K562 (cell line): ENCODE measurements at regions not wholly inside any gene's neighbourhood (a gene's known extent, or its start where the extent isn't known, plus 50 kb on each side); places are given as distances from the start of the nearest gene placed in this dataset.

Experiments used
- ATAC-seq: fragments of 200-7000 bp; cut with Tn5 transposase; 3 replicates; pipeline ENCODE4 v1.9.1; 2020; ENCODE audit warnings: moderate library complexity
- BruUV-seq: library from RNA; stranded (reverse); fragments of 400-500 nt; replicated peaks from 2 replicates; lab custom pipeline; 2021; lab: Mats Ljungman, UMichigan
- CTCF ChIA-PET: fragments of 300-600 bp; formaldehyde crosslinking; extraction: SDS; loops from one replicate; lab custom pipeline; 2021; ENCODE audit warnings: low intra/inter-chr PET ratio; lab: Yijun Ruan, JAX
- POLR2A ChIA-PET: fragments of 300-600, 350-650 bp; sonication (Branson Sonifier 250); formaldehyde crosslinking; extraction: SDS; loops from one replicate; lab custom pipeline; 2021; ENCODE audit warnings: antibody characterized with exemption, inconsistent platforms; lab: Yijun Ruan, JAX
- DNase-seq, 4 experiments: peaks; one replicate each; pipeline versions ENCODE4 v3.0.0 to v3.0.0-alpha.2; 2011 to 2018; ENCODE audit warnings: low spot score in 3 of 4, mixed read lengths in 3 of 4; ENCODE audit errors: extremely low read depth in 1 of 4
- FAIRE-seq: peaks from 2 replicates; lab custom pipeline; 2011; peaks lifted over from hg19 to GRCh38; lab: Jason Lieb, UNC
- H2AFZ ChIP-seq: 2 replicates; pipeline ENCODE4 v1.6.0; 2011; ENCODE audit warnings: low read depth, low read length, control low read depth, inconsistent platforms
- H3K27ac ChIP-seq: fragments of 200-600 bp; 3 replicates; pipeline ENCODE4 v1.8.0; 2011; ENCODE audit warnings: low read depth, mild to moderate bottlenecking, control low read depth, inconsistent platforms, low read length, moderate library complexity, mixed read lengths; ENCODE audit errors: extremely low read depth
- H3K27me3 ChIP-seq, 2 experiments: fragments of 300-600 bp in 1 of 2; 2 replicates in 1 of 2; 3 replicates in 1 of 2; pipeline versions ENCODE4 v1.6.0 to v1.8.0; 2011; ENCODE audit warnings: inconsistent platforms in 2 of 2, low read length in 2 of 2, mild to moderate bottlenecking in 1 of 2, mixed read lengths in 1 of 2, moderate library complexity in 1 of 2; ENCODE audit not compliant: control insufficient read depth in 2 of 2, insufficient read depth in 2 of 2
- H3K36me3 ChIP-seq: fragments of 300-600 bp; 3 replicates; pipeline ENCODE4 v1.8.0; 2011; ENCODE audit warnings: mild to moderate bottlenecking, low read length, inconsistent platforms; ENCODE audit not compliant: control insufficient read depth, insufficient read depth
- H3K4me1 ChIP-seq, 2 experiments: fragments of 200-600 bp in 1 of 2; replicated peaks in 1 of 2; 2 replicates in 1 of 2; 3 replicates in 1 of 2; pipeline versions ENCODE4 v1.5.1 to v1.8.0; 2011; ENCODE audit warnings: inconsistent platforms in 2 of 2, low read length in 2 of 2, mild to moderate bottlenecking in 1 of 2, mixed read lengths in 1 of 2, moderate library complexity in 1 of 2; ENCODE audit not compliant: control insufficient read depth in 2 of 2, insufficient read depth in 2 of 2
- H3K4me2 ChIP-seq: 2 replicates; pipeline ENCODE4 v1.6.1; 2011; ENCODE audit warnings: low read length, control low read depth, inconsistent platforms, mixed read lengths; ENCODE audit not compliant: insufficient read depth
- H3K4me3 ChIP-seq: fragments of 200-600 bp; sonication (generic), shearing (Covaris generic); 2 replicates; pipeline ENCODE4 v1.5.1; 2016; ENCODE audit warnings: control low read depth, inconsistent platforms
- H3K79me2 ChIP-seq: fragments of 200-600 bp; 3 replicates; pipeline ENCODE4 v1.8.0; 2011; ENCODE audit warnings: low read length, inconsistent platforms; ENCODE audit not compliant: control insufficient read depth, insufficient read depth
- H3K9ac ChIP-seq, 2 experiments: 2 replicates each; pipeline versions ENCODE4 v1.6.0 to v1.6.1; 2011; ENCODE audit warnings: low read depth in 2 of 2, low read length in 2 of 2, control low read depth in 1 of 2, inconsistent platforms in 1 of 2, mild to moderate bottlenecking in 1 of 2, mixed read lengths in 1 of 2; ENCODE audit not compliant: insufficient read depth in 1 of 2
- H3K9me1 ChIP-seq: one replicate; pipeline ENCODE4 v1.6.0; 2011; ENCODE audit warnings: inconsistent platforms, mild to moderate bottlenecking, low read length, moderate library complexity; ENCODE audit not compliant: control insufficient read depth, insufficient read depth
- H3K9me3 ChIP-seq: replicated peaks from 2 replicates; pipeline ENCODE4 v1.5.1; 2011; ENCODE audit warnings: low read depth, low read length, inconsistent platforms; ENCODE audit not compliant: control insufficient read depth, insufficient read depth
- H4K20me1 ChIP-seq: replicated peaks from 2 replicates; pipeline ENCODE4 v1.6.1; 2011; ENCODE audit warnings: low read length, inconsistent platforms, mixed read lengths; ENCODE audit not compliant: control insufficient read depth, insufficient read depth
- CXXC5 ChIP-seq: fragments of 250-450 bp; sonication (Bioruptor Pico); IDR thresholded peaks from 2 replicates; pipeline ENCODE4 v1.8.0; 2022; ENCODE audit warnings: inconsistent platforms, mild to moderate bottlenecking, moderate library complexity
- ETV1 ChIP-seq: fragments of 450-650 bp; conservative IDR thresholded peaks from 2 replicates; pipeline ENCODE4 v1.6.1; 2016; ENCODE audit warnings: missing genetic modification characterization, control low read depth, low read depth, missing compliant biosample characterization
- FOSL1 ChIP-seq: fragments of 200-800 bp; sonication (Bioruptor generic); conservative IDR thresholded peaks from 2 replicates; pipeline ENCODE4 v1.6.1; 2016; ENCODE audit warnings: missing genetic modification characterization, missing compliant biosample characterization
- FOXA1 ChIP-seq: fragments of 450-650 bp; IDR thresholded peaks from 2 replicates; pipeline ENCODE4 v1.6.1; 2016; ENCODE audit warnings: mild to moderate bottlenecking, borderline replicate concordance
- NCOA4 ChIP-seq: fragments of 450-650 bp; IDR thresholded peaks from 2 replicates; pipeline ENCODE4 v1.6.1; 2018; ENCODE audit warnings: mild to moderate bottlenecking; ENCODE audit not compliant: partially characterized antibody
- POLR2A ChIP-seq: fragments of 450-650 bp; conservative IDR thresholded peaks from 2 replicates; pipeline ENCODE4 v1.6.1; 2016
- RBBP5 ChIP-seq: fragments of 200-600 bp; sonication (generic); IDR thresholded peaks from 2 replicates; pipeline ENCODE4 v1.6.1; 2012; ENCODE audit warnings: borderline replicate concordance, mild to moderate bottlenecking, low read length, control low read depth, inconsistent platforms; ENCODE audit not compliant: insufficient read depth, poor library complexity, severe bottlenecking
- TBP ChIP-seq: optimal IDR thresholded peaks from 2 replicates; pipeline ENCODE3; 2011; ENCODE audit warnings: low read depth, low read length, improper control_type of control experiment
- ZNF717 ChIP-seq: fragments of 250-450 bp; sonication (Bioruptor Pico); IDR thresholded peaks from 2 replicates; pipeline ENCODE4 v1.5.0; 2021
- WGBS: fragments of 100-300 bp; shearing (Covaris generic); methylation state at CpG from one replicate; pipeline ENCODE4 v1.1.6; 2016; ENCODE audit warnings: low coverage, mixed read lengths; ENCODE audit not compliant: insufficient coverage; ENCODE audit errors: missing lambda C conversion rate; 5-methylcytosine and 5-hydroxymethylcytosine counted together
- in situ Hi-C: fragments of 300-500 bp; cut with MboI; formaldehyde crosslinking; loops from 4 replicates; pipeline ENCODE4 v1.15.0; 2018; ENCODE audit warnings: inconsistent platforms, mixed read lengths
- intact Hi-C: fragments of 100-400 bp; cut with micrococcal nuclease; formaldehyde crosslinking; loops from 2 replicates; pipeline ENCODE4 v1.14.2; 2022
- TF ChIP-seq, protein P1 (sequence below): fragments of 450-650 bp; IDR thresholded peaks from 2 replicates; pipeline ENCODE4 v1.6.1; 2017; ENCODE audit warnings: antibody characterized with exemption, mild to moderate bottlenecking
- TF ChIP-seq, protein P2 (sequence below): sonication (generic); formaldehyde crosslinking; IDR thresholded peaks from 2 replicates; pipeline ENCODE4 v1.8.1; 2022; ENCODE audit warnings: missing genetic modification reagents
- TF ChIP-seq, protein P3 (sequence below): fragments of 250-450 bp; sonication (Bioruptor Pico); IDR thresholded peaks from 2 replicates; pipeline ENCODE4 v1.8.0; 2021; ENCODE audit warnings: mild to moderate bottlenecking, moderate library complexity
- TF ChIP-seq, protein P4 (sequence below): sonication (generic); formaldehyde crosslinking; IDR thresholded peaks from 2 replicates; pipeline ENCODE4 v1.9.0; 2022; ENCODE audit warnings: mild to moderate bottlenecking, missing genetic modification reagents
- TF ChIP-seq, protein P5 (sequence below): sonication (generic); formaldehyde crosslinking; IDR thresholded peaks from 2 replicates; pipeline ENCODE4 v1.8.0; 2022; ENCODE audit warnings: missing genetic modification reagents, mild to moderate bottlenecking, borderline replicate concordance

DNA sequence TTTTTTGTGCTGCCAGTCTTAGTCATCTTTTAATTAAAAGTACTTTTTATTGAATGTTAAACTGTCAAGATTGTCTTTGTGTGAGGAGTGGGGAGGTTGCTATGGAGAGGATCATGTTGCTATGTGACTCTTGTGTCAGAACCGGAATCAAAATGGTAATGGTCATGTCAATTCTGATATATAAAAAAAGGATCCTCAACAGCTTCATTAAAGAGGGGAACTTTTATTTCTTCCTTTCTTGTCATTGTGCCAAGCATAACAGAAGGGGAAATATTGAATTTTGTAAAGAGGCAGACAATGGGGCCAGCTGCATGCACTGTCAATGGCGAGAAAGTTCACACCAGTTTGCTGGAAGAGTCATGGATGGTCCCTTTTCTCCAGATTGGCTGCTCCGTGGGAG lies 564.8 kb downstream of the VRK1 start:
- Histone ChIP-seq H4K20me1 (no peaks in the 10 kb centered on the region; the same call in 1 of the 2 replicates), H3K9me3 (no peaks in the 10 kb centered on the region), H3K27me3 (no peaks in the 10 kb centered on the region), H3K36me3 (no peaks in the 10 kb centered on the region), H3K27ac (no peak overlapping the region), H3K9ac (no peak overlapping the region), H3K9me1 (no peaks in the 10 kb centered on the region), H3K4me2 (no peak overlapping the region), H3K4me1 (no peaks in the 10 kb centered on the region), H3K79me2 (no peaks in the 10 kb centered on the region), H2AFZ (no peak overlapping the region), H3K4me3 (no peak overlapping the region)
- CTCF ChIA-PET = no interaction called here
- WGBS = 0% methylated on average over 3 of the region's 3 CpGs
- no peak for FAIRE-seq
- intact Hi-C loops = no loop called here
- in situ Hi-C loops = no loop called here
- BruUV-seq = no TSS peak
- POLR2A ChIA-PET = no interaction called here
- no peak for ATAC-seq
- DNase-seq = no peak
- no peak for TF ChIP-seq ETV1 (tag)
- no peak for TF ChIP-seq POLR2A
- TF ChIP-seq, protein P1, sequence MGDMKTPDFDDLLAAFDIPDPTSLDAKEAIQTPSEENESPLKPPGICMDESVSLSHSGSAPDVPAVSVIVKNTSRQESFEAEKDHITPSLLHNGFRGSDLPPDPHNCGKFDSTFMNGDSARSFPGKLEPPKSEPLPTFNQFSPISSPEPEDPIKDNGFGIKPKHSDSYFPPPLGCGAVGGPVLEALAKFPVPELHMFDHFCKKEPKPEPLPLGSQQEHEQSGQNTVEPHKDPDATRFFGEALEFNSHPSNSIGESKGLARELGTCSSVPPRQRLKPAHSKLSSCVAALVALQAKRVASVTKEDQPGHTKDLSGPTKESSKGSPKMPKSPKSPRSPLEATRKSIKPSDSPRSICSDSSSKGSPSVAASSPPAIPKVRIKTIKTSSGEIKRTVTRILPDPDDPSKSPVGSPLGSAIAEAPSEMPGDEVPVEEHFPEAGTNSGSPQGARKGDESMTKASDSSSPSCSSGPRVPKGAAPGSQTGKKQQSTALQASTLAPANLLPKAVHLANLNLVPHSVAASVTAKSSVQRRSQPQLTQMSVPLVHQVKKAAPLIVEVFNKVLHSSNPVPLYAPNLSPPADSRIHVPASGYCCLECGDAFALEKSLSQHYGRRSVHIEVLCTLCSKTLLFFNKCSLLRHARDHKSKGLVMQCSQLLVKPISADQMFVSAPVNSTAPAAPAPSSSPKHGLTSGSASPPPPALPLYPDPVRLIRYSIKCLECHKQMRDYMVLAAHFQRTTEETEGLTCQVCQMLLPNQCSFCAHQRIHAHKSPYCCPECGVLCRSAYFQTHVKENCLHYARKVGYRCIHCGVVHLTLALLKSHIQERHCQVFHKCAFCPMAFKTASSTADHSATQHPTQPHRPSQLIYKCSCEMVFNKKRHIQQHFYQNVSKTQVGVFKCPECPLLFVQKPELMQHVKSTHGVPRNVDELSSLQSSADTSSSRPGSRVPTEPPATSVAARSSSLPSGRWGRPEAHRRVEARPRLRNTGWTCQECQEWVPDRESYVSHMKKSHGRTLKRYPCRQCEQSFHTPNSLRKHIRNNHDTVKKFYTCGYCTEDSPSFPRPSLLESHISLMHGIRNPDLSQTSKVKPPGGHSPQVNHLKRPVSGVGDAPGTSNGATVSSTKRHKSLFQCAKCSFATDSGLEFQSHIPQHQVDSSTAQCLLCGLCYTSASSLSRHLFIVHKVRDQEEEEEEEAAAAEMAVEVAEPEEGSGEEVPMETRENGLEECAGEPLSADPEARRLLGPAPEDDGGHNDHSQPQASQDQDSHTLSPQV = no peak
- TF ChIP-seq, protein P2, sequence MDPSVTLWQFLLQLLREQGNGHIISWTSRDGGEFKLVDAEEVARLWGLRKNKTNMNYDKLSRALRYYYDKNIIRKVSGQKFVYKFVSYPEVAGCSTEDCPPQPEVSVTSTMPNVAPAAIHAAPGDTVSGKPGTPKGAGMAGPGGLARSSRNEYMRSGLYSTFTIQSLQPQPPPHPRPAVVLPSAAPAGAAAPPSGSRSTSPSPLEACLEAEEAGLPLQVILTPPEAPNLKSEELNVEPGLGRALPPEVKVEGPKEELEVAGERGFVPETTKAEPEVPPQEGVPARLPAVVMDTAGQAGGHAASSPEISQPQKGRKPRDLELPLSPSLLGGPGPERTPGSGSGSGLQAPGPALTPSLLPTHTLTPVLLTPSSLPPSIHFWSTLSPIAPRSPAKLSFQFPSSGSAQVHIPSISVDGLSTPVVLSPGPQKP = no peak
- TF ChIP-seq FOSL1 (tag) = no peak
- TF ChIP-seq, protein P3, sequence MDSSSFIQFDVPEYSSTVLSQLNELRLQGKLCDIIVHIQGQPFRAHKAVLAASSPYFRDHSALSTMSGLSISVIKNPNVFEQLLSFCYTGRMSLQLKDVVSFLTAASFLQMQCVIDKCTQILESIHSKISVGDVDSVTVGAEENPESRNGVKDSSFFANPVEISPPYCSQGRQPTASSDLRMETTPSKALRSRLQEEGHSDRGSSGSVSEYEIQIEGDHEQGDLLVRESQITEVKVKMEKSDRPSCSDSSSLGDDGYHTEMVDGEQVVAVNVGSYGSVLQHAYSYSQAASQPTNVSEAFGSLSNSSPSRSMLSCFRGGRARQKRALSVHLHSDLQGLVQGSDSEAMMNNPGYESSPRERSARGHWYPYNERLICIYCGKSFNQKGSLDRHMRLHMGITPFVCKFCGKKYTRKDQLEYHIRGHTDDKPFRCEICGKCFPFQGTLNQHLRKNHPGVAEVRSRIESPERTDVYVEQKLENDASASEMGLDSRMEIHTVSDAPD = no peak
- TF ChIP-seq, protein P4, sequence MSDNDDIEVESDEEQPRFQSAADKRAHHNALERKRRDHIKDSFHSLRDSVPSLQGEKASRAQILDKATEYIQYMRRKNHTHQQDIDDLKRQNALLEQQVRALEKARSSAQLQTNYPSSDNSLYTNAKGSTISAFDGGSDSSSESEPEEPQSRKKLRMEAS (CRISPR knock-in tag) = no peak
- no peak for TF ChIP-seq TBP
- TF ChIP-seq CXXC5 (CRISPR knock-in tag) = no peak
- TF ChIP-seq ZNF717 (CRISPR knock-in tag) = no peak
- TF ChIP-seq, protein P5, sequence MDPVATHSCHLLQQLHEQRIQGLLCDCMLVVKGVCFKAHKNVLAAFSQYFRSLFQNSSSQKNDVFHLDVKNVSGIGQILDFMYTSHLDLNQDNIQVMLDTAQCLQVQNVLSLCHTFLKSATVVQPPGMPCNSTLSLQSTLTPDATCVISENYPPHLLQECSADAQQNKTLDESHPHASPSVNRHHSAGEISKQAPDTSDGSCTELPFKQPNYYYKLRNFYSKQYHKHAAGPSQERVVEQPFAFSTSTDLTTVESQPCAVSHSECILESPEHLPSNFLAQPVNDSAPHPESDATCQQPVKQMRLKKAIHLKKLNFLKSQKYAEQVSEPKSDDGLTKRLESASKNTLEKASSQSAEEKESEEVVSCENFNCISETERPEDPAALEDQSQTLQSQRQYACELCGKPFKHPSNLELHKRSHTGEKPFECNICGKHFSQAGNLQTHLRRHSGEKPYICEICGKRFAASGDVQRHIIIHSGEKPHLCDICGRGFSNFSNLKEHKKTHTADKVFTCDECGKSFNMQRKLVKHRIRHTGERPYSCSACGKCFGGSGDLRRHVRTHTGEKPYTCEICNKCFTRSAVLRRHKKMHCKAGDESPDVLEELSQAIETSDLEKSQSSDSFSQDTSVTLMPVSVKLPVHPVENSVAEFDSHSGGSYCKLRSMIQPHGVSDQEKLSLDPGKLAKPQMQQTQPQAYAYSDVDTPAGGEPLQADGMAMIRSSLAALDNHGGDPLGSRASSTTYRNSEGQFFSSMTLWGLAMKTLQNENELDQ (CRISPR knock-in tag) = no peak
- no peak for TF ChIP-seq RBBP5
- TF ChIP-seq NCOA4 = no peak
- TF ChIP-seq FOXA1 = no peak
